Suprapubic skin (tissue), 4 donors: ENCODE measurements at regions not wholly inside any gene's neighbourhood (a gene's known extent, or its start where the extent isn't known, plus 50 kb on each side); places are given as distances from the start of the nearest gene placed in this dataset.
A peak's percentile ranks its signal among the peaks of the same experiment; 100 is the strongest.
"Not testable (repeated sequence)": the region's sequence is repeated elsewhere in the genome, so short reads cannot be mapped to it uniquely, and the experiment has no call there.

Source experiments
- DNase-seq, 2 donors: peaks; one replicate each; pipeline ENCODE4 v3.0.0-alpha.2; 2019; ENCODE audit warnings: low spot score in 2 of 2
- H3K27ac ChIP-seq: fragments of 200-600 bp; sonication (generic); one replicate; pipeline ENCODE4 v1.5.1; 2019
- H3K27me3 ChIP-seq: fragments of 200-600 bp; sonication (generic); one replicate; pipeline ENCODE4 v1.5.1; 2019
- H3K36me3 ChIP-seq: fragments of 200-600 bp; sonication (generic); one replicate; pipeline ENCODE4 v1.5.1; 2019
- H3K4me1 ChIP-seq: fragments of 200-600 bp; sonication (generic); one replicate; pipeline ENCODE4 v1.5.1; 2019
- H3K4me3 ChIP-seq: fragments of 200-600 bp; sonication (generic); one replicate; pipeline ENCODE4 v1.5.1; 2019; ENCODE audit warnings: mild to moderate bottlenecking
- H3K9me3 ChIP-seq: fragments of 200-600 bp; sonication (generic); one replicate; pipeline ENCODE4 v1.5.1; 2019
- CTCF ChIP-seq, 2 donors: fragments of 200-600 bp in 1 of 2; fragments of 450-650 bp in 1 of 2; sonication (generic) in 1 of 2; IDR thresholded peaks; one replicate each; pipeline ENCODE4 v1.5.1; 2016 to 2019; ENCODE audit warnings: antibody characterized with exemption in 2 of 2, mild to moderate bottlenecking in 1 of 2, moderate library complexity in 1 of 2
- EP300 ChIP-seq: sonication (generic); formaldehyde crosslinking; IDR thresholded peaks from one replicate; pipeline ENCODE4 v1.6.1; 2017; ENCODE audit warnings: antibody characterized with exemption
- POLR2A ChIP-seq, 2 donors: fragments of 450-650 bp; IDR thresholded peaks; one replicate each; pipeline ENCODE4 v1.6.1; 2017; ENCODE audit warnings: antibody characterized with exemption in 2 of 2, mild to moderate bottlenecking in 2 of 2, moderate library complexity in 2 of 2
- POLR2AphosphoS5 ChIP-seq, 3 donors: sonication (generic); formaldehyde crosslinking; IDR thresholded peaks; one replicate each; pipeline ENCODE4 v1.6.1; 2017; ENCODE audit warnings: antibody characterized with exemption in 3 of 3
- WGBS: methylation state at CpG from one replicate; pipeline ENCODE4 v1.1.5; 2018; 5-methylcytosine and 5-hydroxymethylcytosine counted together

GRCh38 chr13:75963302-75963701, 327.2 kb downstream of the LMO7 start:
- Histone ChIP-seq H3K27ac (no peak overlapping the region), H3K27me3 (no peaks in the 10 kb centered on the region), H3K4me1 (no peaks in the 10 kb centered on the region), H3K4me3 (no peak overlapping the region), H3K9me3 (no peaks in the 10 kb centered on the region), H3K36me3 (no peaks in the 10 kb centered on the region)
- 54% methylated on average over 4 of the region's 4 CpGs for WGBS
- TF ChIP-seq POLR2A (IDR thresholded peaks at IDR 0.05) = no peak
- no peak for TF ChIP-seq CTCF (IDR thresholded peaks at IDR 0.05)
- no peak for DNase-seq

- H3K36me3 ChIP-seq = no peaks in the 10 kb centered on the region
- 63% methylated on average over 2 of the region's 2 CpGs for WGBS
- no peak for DNase-seq
- no peaks in the 10 kb centered on the region for H3K4me1 ChIP-seq
- TF ChIP-seq POLR2AphosphoS5 (IDR thresholded peaks at IDR 0.05) (no peak), POLR2A (IDR thresholded peaks at IDR 0.05) (no peak), EP300 (no peak), CTCF (IDR thresholded peaks at IDR 0.05) (no peak)
- H3K9me3 ChIP-seq = no peaks in the 10 kb centered on the region
- H3K27me3 ChIP-seq = no peaks in the 10 kb centered on the region
- no peak overlapping the region for H3K27ac ChIP-seq
- no peak overlapping the region for H3K4me3 ChIP-seq
Measured at GRCh38 chr13:75961911-75962310, 325.8 kb downstream of the LMO7 start.

- no peaks in the 10 kb centered on the region for H3K27me3 ChIP-seq
- H3K4me1 ChIP-seq = no peaks in the 10 kb centered on the region
- H3K9me3 ChIP-seq = no peaks in the 10 kb centered on the region
- no peak for TF ChIP-seq EP300
- TF ChIP-seq POLR2A (IDR thresholded peaks at IDR 0.05) = no peak
- no peak for TF ChIP-seq CTCF (IDR thresholded peaks at IDR 0.05)
- H3K36me3 ChIP-seq = no peaks in the 10 kb centered on the region
- WGBS = 67% methylated on average over 1 of the region's 1 CpG
- no peak overlapping the region for H3K4me3 ChIP-seq
- no peak overlapping the region for H3K27ac ChIP-seq
- no peak for DNase-seq
Measured at GRCh38 chr13:75960538-75960994, 324.4 kb downstream of the LMO7 start.

GRCh38 chr13:75959861-75960481, 323.8 kb downstream of the LMO7 start:
- 34% methylated on average over 3 of the region's 3 CpGs for WGBS
- no peaks in the 10 kb centered on the region for H3K27me3 ChIP-seq
- DNase-seq = no peak
- no peak overlapping the region for H3K4me3 ChIP-seq
- H3K9me3 ChIP-seq = no peaks in the 10 kb centered on the region
- no peaks in the 10 kb centered on the region for H3K36me3 ChIP-seq
- no peak overlapping the region for H3K27ac ChIP-seq
- no peaks in the 10 kb centered on the region for H3K4me1 ChIP-seq
- TF ChIP-seq CTCF (IDR thresholded peaks at IDR 0.05) = no peak
- no peak for TF ChIP-seq POLR2A (IDR thresholded peaks at IDR 0.05)
- no peak for TF ChIP-seq POLR2AphosphoS5 (IDR thresholded peaks at IDR 0.05)
- no peak for TF ChIP-seq EP300

- not testable (repeated sequence) for H3K9me3 ChIP-seq, H3K27ac ChIP-seq, DNase-seq, H3K4me3 ChIP-seq, H3K27me3 ChIP-seq, H3K36me3 ChIP-seq, H3K4me1 ChIP-seq
- WGBS = 65% methylated on average over 2 of the region's 2 CpGs
Measured at GRCh38 chr13:75953589-75953988, 317.5 kb downstream of the LMO7 start.

GRCh38 chr13:75947448-75947847, 311.3 kb downstream of the LMO7 start:
- H3K27ac ChIP-seq = peak overlapping the region; percentile 27
- no peak for DNase-seq

More at GRCh38 chr13:75947448-75947847, 311.3 kb downstream of the LMO7 start:
- H3K9me3 ChIP-seq = no peaks in the 10 kb centered on the region
- TF ChIP-seq POLR2AphosphoS5 (IDR thresholded peaks at IDR 0.05) = no peak
- TF ChIP-seq EP300 = no peak
- TF ChIP-seq CTCF (IDR thresholded peaks at IDR 0.05) = no peak
- TF ChIP-seq POLR2A (IDR thresholded peaks at IDR 0.05) = no peak
- H3K36me3 ChIP-seq = no peaks in the 10 kb centered on the region
- H3K4me3 ChIP-seq = no peak overlapping the region
- 93% methylated on average over 2 of the region's 2 CpGs for WGBS
- H3K4me1 ChIP-seq = no peaks in the 10 kb centered on the region
- H3K27me3 ChIP-seq = no peaks in the 10 kb centered on the region
